ENCODE measurements at regions not wholly inside any gene's neighbourhood (a gene's known extent, or its start where the extent isn't known, plus 50 kb on each side); places are given as distances from the start of the nearest gene placed in this dataset.
"Not testable (repeated sequence)": the region's sequence is repeated elsewhere in the genome, so short reads cannot be mapped to it uniquely, and the experiment has no call there.

DNA sequence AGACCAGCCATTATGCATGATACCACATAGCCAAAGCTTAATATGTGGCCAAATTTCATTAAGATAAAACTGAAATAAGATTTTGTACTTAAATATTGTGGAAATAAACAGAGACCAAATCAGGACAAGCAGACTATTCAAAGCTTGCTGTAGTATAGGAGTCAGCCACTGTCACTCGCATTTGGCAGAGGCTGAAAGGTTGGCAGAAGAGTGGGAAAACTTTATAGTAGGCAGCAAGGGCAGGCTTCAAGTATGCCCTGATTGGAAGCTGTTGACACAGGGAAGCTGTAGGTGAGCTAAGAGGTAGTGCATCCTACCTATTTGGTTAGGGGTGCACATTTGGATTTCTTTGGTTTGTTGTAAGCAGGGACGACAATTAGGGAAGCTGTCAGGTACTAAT, 202.5 kb upstream of the PDZRN3 start:
- TF ChIP-seq GATA1 (IDR thresholded peaks at IDR 0.05; ENCODE audit: low read depth, low read length) = no peak
- DNase-seq = no peak

DNA sequence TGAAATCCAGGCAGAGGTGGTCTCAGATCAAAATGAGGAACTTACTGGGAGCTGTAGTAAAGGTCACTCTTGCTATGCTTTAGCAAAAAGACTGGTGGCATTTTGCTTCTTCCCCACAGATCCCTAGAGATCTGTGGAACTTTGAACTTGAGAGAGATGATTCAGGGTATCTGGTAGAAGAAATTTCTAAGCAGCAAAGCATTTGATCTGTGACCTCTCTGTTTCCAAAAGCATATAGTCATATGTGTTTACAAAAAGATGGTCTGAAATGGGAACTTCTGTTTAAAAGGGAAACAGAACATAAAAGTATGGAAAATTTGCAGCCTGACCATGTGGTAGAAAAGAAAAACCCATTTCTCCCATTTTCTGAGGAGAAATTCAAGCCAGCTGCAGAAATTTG, 196.2 kb upstream of the PDZRN3 start:
- not testable (repeated sequence) for DNase-seq

DNA sequence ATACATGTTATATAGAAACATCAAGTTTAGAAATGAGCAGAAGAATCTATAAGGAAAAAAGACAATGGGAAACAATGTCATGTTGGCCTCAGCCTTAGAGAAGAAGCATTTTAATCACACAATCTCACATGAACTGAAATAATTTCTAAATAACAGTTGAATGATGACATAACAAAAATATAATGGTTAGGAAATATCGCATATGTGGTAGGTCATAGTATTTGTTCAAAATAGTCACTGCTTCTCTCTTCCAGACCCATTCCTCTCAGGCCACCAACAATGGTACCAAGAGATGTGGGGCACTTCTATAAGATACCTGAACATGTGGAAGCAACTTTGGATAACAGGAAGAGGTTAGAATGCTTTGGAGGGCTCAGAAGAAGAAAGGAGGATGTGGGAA, 195.7 kb upstream of the PDZRN3 start:
- TF ChIP-seq GATA1 (IDR thresholded peaks at IDR 0.05; ENCODE audit: low read depth, low read length) = no peak
- TF ChIP-seq POLR2A (IDR thresholded peaks at IDR 0.05; ENCODE audit: low read length) = no peak
- no peak for DNase-seq

DNA sequence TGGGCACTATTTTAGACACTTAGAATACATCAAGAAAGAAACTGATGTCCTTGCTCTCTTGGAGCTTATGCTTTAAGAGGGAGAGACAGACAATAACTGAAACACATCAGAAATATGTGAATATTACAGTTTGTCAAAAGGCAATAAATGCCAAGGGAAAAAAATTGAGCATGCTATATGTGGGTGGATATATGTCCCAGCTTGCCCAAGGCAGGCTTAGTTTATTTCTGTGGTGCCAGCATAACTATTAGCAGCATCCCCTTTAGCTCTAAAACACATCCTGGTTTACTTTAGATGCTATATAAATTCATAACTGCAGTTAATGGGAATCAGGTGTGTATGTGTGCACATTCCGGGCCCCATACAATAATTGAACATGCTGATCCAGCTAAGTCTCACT, 191.2 kb upstream of the PDZRN3 start:
- no peak for TF ChIP-seq GATA1 (IDR thresholded peaks at IDR 0.05; ENCODE audit: low read depth, low read length)
- TF ChIP-seq POLR2A (IDR thresholded peaks at IDR 0.05; ENCODE audit: low read length) = no peak
- no peak for DNase-seq

DNA sequence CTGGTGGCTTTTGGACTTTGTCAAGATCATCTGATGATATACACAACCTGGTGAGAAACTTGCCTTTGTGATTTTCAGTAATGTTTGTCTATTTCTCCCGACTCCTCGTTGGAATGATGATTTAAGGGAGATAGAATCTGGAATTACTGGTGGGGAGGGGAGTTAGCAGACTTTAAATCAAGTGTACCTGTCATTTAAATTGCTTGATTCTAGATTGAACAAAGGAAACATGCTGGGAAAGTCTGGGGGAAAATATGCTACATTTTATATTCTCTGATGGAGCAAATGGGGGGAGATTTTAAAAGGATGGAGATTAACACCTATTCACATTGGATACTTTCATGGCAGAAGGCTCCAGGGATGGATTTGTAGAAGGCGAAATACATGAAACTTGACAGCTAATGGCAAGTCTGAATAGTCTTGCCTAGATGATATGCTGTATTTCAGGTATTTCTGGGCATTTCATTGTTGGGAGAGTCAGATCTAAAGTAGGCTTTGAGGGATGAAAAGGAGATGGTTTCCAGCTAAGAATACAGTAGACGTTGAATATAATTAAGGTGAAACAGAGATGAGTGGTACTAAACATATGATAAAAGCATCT, 189.1 kb upstream of the PDZRN3 start:
- no peak for TF ChIP-seq POLR2A (IDR thresholded peaks at IDR 0.05; ENCODE audit: low read length)
- TF ChIP-seq GATA1 (IDR thresholded peaks at IDR 0.05; ENCODE audit: low read depth, low read length) = no peak
- DNase-seq = no peak

DNA sequence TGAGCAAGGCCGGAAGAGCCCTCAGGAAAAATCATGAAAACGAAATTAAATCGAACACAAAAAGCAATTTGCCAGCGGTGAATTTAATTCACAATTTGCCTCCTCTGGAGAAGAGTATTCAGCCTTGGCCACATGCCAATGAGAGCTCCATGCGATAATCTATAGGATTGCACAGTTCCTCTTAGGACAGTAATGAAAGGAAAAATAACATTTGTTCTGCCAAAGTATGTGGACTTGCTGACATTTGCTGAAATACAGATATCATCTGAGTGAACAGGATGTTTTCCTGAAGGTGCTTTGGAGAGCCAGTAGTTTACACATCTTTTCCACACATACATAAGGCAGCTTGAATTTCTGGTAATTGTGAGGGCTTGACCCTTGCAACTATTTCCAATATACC, 188.6 kb upstream of the PDZRN3 start:
- TF ChIP-seq GATA1 (IDR thresholded peaks at IDR 0.05; ENCODE audit: low read depth, low read length) (no peak), POLR2A (IDR thresholded peaks at IDR 0.05; ENCODE audit: low read length) (no peak)
- no peak for DNase-seq

DNA sequence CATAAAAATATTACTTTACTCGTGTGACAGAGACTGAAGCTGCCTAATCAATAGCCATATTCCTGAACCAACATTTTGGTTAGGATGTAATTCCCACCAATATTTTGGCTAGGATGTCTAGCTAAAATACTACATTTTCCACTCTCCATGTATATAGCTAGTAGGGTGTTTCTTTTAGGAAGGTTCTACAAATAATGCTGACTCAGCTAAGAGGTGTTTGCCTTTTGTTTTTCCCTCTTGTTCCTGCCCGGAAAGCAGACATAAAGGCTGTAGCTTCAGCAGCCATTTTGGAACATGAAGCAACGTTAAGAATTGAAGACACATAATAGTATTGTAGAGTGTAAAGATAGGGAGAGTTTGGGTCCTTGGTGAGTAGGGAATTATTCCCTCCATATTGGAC, 187.3 kb upstream of the PDZRN3 start:
- no peak for TF ChIP-seq GATA1 (IDR thresholded peaks at IDR 0.05; ENCODE audit: low read depth, low read length)
- no peak for TF ChIP-seq POLR2A (IDR thresholded peaks at IDR 0.05; ENCODE audit: low read length)
- no peak for DNase-seq

DNA sequence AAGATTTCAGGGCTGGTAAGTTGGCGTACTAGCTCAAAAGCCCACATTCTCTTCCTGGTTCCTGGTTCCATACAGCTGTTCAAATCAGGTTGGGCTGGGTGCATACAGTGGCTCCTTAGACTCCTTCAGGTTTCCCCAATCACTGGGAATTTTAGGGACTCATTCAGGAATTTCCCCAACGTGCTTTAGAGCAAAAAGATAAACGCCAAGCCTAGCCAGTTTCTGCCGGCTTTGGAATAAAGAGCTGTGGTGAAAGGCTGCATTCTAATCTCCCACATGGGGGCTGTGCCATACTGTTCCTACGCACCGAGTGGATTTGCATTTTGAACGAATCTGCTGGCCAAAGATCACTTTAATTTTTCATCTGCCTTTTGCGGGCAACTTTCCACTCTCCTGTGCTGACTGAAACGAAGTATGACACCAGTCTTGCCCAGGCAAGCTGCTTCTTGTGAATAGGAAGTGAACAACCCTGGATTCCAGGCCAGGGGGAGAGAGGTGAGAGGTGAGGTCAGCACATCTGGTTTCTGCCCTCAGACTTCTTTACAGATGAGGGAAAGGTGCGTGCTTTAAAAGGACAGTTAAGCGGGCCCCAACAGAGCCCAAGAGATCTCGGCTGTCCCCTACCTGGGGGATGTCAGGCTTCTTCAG, 184.2 kb upstream of the PDZRN3 start:
- TF ChIP-seq POLR2A (IDR thresholded peaks at IDR 0.05; ENCODE audit: low read length) = no peak
- no peak for TF ChIP-seq GATA1 (IDR thresholded peaks at IDR 0.05; ENCODE audit: low read depth, low read length)
- DNase-seq = no peak

DNA sequence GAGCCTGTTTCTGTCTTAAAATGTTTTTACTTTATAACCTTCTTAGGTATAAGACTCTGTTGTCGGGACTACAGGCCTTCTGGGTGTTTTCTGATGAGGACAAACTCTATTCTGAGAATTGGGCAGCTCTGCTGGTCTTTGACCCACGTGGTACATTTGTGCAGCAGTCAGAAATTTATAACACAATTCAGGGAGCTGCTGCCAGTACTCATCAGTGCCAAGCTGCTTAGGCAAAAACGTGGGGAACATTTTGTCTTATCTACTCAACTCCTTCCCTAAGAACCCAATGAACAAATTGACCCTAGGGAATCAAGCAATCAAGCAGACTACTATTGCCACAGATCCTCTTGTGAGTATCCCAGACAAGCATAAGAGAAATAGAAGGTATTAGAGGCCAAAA, 180.7 kb upstream of the PDZRN3 start:
- TF ChIP-seq POLR2A (IDR thresholded peaks at IDR 0.05; ENCODE audit: low read length) (no peak), GATA1 (IDR thresholded peaks at IDR 0.05; ENCODE audit: low read depth, low read length) (no peak)
- no peak for DNase-seq

DNA sequence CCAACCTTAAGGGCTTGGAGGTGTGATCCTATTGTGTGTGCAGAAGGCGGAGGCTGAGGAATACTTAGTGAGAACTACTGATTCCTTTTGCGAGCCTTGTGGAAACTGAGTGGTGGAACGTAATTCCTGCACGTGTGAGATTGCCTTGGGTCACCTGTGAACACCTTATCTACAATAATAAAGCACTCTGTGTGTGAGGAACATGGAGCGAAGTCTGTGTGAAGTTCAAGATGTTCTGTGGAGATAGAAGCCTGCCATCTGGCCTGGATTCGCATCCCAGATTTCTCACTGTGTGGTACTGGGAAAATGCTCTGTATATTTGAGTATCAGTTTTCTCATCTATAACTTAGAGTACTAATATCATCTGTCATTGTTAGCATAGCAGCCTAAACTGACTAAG, 179.5 kb upstream of the PDZRN3 start:
- TF ChIP-seq GATA1 (IDR thresholded peaks at IDR 0.05; ENCODE audit: low read depth, low read length) = no peak
- no peak for TF ChIP-seq POLR2A (IDR thresholded peaks at IDR 0.05; ENCODE audit: low read length)

DNA sequence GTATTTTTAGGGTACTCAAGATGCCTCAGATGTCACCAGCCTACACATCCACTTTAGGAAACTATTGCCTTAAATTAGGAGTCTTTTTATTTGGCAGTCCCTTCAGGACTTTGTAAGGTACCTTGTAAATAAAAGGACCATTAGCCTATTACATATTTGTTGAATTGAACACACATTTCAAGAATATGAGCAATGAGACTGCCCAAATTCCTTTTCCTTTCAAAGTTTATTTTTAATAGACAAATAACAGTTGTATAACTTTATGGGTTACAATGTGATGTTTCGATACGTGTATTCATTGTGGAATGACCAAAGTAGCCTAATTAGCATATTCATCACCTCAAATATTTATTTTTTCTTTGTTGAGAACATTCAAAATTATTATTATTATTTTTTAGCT, 176.7 kb upstream of the PDZRN3 start:
- no peak for DNase-seq

More for the DNA sequence above, 179.5 kb upstream of the PDZRN3 start:
- DNase-seq = no peak

DNA sequence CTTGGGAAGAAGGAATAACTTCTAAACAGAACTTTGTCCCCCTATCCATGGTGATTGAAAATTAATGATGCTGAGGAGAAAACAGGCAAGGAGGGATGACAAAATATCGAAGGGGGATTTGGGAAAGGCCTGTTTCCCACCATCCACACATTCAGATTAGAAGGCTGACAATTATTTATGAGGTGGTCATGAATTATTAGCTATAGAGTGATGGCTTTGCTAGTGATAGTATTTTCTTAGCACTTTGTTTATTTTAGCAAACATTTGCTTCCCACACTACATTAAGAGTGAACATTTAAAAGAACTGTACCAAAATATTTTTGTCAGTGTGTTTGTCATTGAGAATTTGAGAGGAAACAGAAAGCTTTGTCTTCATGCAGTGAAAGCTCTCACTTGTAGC, 172.6 kb upstream of the PDZRN3 start:
- no peak for TF ChIP-seq GATA1 (IDR thresholded peaks at IDR 0.05; ENCODE audit: low read depth, low read length)
- no peak for TF ChIP-seq POLR2A (IDR thresholded peaks at IDR 0.05; ENCODE audit: low read length)
- no peak for DNase-seq

More for the DNA sequence above, 176.7 kb upstream of the PDZRN3 start:
- TF ChIP-seq GATA1 (IDR thresholded peaks at IDR 0.05; ENCODE audit: low read depth, low read length) (no peak), POLR2A (IDR thresholded peaks at IDR 0.05; ENCODE audit: low read length) (no peak)

DNA sequence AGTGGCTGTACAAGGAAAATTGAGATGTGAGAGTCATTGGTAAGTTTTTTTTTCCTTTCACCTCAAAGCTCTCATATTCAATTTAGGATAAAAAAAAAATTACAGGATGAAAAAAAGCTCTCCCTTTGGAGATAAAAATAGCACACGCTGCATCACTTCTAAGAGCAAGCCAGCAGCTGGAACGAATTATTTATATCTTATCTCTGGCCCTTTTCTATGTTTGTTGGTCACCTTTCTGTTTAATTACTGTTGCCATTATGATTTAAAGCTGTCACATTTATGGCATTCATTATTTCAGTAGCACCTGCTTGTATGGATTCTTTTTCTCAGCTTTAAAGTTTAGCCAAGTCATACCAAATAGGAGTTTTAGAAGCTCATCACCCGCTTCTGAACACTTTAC, 171.6 kb upstream of the PDZRN3 start:
- no peak for DNase-seq

DNA sequence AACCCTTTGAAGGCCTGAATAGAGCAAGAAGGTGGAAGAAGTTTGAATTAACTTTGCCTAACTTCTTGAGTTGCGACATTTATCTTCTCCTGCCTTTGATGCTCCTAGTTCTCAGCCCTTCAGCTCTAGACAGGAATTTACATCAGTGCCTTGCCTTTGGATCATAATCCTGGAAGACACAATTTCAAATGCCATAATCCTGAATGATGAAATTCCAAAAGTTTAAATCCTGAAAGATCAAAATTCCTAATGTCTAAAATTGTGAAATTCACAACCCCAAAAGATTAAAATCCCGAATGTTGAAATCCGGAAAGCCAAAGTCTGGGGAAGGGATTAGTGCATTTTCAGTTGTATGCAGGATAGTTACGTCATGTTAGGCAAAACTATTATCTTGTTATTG, 166.6 kb upstream of the PDZRN3 start:
- no peak for DNase-seq
- TF ChIP-seq GATA1 (IDR thresholded peaks at IDR 0.05; ENCODE audit: low read depth, low read length) = no peak
- no peak for TF ChIP-seq POLR2A (IDR thresholded peaks at IDR 0.05; ENCODE audit: low read length)

More for the DNA sequence above, 171.6 kb upstream of the PDZRN3 start:
- TF ChIP-seq POLR2A (IDR thresholded peaks at IDR 0.05; ENCODE audit: low read length) (no peak), GATA1 (IDR thresholded peaks at IDR 0.05; ENCODE audit: low read depth, low read length) (no peak)

DNA sequence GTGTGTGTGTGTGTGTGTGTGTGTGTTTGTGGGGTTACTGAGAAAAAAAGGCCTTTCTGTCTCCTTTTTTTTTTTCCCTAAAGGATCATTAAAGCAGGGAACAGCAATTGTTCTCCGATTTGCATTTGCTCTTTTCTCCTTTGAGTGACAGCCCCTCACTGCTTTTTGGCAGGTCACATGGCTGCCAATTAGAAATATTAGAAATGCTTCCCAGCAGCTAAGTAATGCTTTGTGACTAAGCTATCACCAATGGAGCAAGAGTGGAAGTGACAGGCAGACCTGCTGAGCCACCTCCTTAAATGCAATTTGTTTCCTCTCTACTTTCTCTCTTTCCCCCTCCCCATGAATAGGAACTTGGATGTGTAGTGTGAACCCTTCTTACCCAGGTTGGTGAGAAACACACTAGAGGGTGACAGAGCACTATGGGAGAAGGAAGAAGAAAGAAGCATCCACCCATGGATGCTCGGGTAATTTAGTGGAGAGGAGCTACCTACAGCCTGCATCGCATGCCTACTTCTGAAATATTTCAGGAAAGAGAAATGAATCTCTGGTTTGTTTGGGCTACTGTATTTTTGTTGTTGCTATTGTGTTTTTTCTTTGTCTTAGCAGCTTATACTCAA, 165.2 kb upstream of the PDZRN3 start:
- no peak for DNase-seq
- no peak for TF ChIP-seq POLR2A (IDR thresholded peaks at IDR 0.05; ENCODE audit: low read length)
- TF ChIP-seq GATA1 (IDR thresholded peaks at IDR 0.05; ENCODE audit: low read depth, low read length) = no peak
